ENCODE measurements at regions not wholly inside any gene's neighbourhood (a gene's known extent, or its start where the extent isn't known, plus 50 kb on each side); places are given as distances from the start of the nearest gene placed in this dataset.

DNA sequence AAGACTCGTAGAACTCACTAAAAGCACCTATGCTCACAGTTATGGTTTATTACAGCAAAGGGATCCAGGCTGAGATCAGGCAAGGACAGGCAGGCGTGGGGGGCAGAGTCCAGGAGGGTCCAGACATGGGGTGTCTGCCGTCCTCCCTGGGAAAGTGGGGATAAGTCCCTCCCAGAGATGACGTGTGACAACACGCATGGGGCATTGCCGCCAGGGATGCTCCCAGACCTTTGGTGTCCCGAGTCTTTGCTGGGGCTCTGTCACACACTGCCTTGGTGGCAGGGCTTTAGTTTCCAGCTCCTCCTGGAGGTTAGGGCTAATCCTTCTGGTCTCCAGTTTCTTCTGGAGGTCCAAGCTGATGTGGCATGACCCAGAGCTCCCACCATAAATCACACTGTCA is 226.7 kb downstream of the CTTN start:
- no peaks in the 10 kb centered on the region for H3K9me3 ChIP-seq
- no peak overlapping the region for H3K9ac ChIP-seq
- whole genome bisulfite sequencing (ENCODE audit: low lambda C conversion rate), result 41% methylated on average over 7 of the region's 7 CpGs
- no peaks in the 10 kb centered on the region for H3F3A ChIP-seq (replicated peaks; ENCODE audit: insufficient read depth)
- no peaks in the 10 kb centered on the region for H3K79me2 ChIP-seq (ENCODE audit: insufficient read depth)
- H3K4me1 ChIP-seq (ENCODE audit: control insufficient read depth in 1 of 2, insufficient read depth in 2 of 2, low read depth in 1 of 2, low read length in 1 of 2), result peaks cover 0 to 24% of the 10 kb centered on the region in 2 experiments; a peak in 1 of 4 replicates
- no peak overlapping the region; a peak in 1 of 4 replicates for H3K27ac ChIP-seq (ENCODE audit: low read depth in 2 of 2, low read length in 1 of 2)
- H4K20me1 ChIP-seq (ENCODE audit: insufficient read depth), result no peaks in the 10 kb centered on the region
- H3K27me3 ChIP-seq (ENCODE audit: insufficient read depth), result no peaks in the 10 kb centered on the region
- H3K4me2 ChIP-seq, result no peak overlapping the region
- TF ChIP-seq, protein P1, sequence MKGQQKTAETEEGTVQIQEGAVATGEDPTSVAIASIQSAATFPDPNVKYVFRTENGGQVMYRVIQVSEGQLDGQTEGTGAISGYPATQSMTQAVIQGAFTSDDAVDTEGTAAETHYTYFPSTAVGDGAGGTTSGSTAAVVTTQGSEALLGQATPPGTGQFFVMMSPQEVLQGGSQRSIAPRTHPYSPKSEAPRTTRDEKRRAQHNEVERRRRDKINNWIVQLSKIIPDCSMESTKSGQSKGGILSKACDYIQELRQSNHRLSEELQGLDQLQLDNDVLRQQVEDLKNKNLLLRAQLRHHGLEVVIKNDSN (IDR thresholded peaks at IDR 0.05; ENCODE audit: borderline replicate concordance, low read depth), result no peak
- TF ChIP-seq, protein P2, sequence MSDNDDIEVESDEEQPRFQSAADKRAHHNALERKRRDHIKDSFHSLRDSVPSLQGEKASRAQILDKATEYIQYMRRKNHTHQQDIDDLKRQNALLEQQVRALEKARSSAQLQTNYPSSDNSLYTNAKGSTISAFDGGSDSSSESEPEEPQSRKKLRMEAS (IDR thresholded peaks at IDR 0.05; ENCODE audit: low read depth), result no peak
- TF ChIP-seq GABPA (IDR thresholded peaks at IDR 0.05; ENCODE audit: low read depth), result no peak
- TF ChIP-seq GATA2 (CRISPR knock-in tag; IDR thresholded peaks at IDR 0.05), result no peak
- TF ChIP-seq, protein P3, sequence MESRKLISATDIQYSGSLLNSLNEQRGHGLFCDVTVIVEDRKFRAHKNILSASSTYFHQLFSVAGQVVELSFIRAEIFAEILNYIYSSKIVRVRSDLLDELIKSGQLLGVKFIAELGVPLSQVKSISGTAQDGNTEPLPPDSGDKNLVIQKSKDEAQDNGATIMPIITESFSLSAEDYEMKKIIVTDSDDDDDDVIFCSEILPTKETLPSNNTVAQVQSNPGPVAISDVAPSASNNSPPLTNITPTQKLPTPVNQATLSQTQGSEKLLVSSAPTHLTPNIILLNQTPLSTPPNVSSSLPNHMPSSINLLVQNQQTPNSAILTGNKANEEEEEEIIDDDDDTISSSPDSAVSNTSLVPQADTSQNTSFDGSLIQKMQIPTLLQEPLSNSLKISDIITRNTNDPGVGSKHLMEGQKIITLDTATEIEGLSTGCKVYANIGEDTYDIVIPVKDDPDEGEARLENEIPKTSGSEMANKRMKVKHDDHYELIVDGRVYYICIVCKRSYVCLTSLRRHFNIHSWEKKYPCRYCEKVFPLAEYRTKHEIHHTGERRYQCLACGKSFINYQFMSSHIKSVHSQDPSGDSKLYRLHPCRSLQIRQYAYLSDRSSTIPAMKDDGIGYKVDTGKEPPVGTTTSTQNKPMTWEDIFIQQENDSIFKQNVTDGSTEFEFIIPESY (IDR thresholded peaks at IDR 0.05; ENCODE audit: borderline replicate concordance, low read depth), result no peak
- no peak for TF ChIP-seq ELF1 (IDR thresholded peaks at IDR 0.05)
- TF ChIP-seq, protein P4, sequence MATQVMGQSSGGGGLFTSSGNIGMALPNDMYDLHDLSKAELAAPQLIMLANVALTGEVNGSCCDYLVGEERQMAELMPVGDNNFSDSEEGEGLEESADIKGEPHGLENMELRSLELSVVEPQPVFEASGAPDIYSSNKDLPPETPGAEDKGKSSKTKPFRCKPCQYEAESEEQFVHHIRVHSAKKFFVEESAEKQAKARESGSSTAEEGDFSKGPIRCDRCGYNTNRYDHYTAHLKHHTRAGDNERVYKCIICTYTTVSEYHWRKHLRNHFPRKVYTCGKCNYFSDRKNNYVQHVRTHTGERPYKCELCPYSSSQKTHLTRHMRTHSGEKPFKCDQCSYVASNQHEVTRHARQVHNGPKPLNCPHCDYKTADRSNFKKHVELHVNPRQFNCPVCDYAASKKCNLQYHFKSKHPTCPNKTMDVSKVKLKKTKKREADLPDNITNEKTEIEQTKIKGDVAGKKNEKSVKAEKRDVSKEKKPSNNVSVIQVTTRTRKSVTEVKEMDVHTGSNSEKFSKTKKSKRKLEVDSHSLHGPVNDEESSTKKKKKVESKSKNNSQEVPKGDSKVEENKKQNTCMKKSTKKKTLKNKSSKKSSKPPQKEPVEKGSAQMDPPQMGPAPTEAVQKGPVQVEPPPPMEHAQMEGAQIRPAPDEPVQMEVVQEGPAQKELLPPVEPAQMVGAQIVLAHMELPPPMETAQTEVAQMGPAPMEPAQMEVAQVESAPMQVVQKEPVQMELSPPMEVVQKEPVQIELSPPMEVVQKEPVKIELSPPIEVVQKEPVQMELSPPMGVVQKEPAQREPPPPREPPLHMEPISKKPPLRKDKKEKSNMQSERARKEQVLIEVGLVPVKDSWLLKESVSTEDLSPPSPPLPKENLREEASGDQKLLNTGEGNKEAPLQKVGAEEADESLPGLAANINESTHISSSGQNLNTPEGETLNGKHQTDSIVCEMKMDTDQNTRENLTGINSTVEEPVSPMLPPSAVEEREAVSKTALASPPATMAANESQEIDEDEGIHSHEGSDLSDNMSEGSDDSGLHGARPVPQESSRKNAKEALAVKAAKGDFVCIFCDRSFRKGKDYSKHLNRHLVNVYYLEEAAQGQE (IDR thresholded peaks at IDR 0.05; ENCODE audit: low read depth, low read length), result no peak
- no peak for TF ChIP-seq EP300 (IDR thresholded peaks at IDR 0.05; ENCODE audit: borderline replicate concordance in 1 of 2, low read depth in 1 of 2, low read length in 1 of 2)
- DNase-seq, result no peak
- no peaks in the 10 kb centered on the region for H3K9me2 ChIP-seq
- H3K36me3 ChIP-seq (replicated peaks in 1 of 2; ENCODE audit: control insufficient read depth in 1 of 2, insufficient read depth in 2 of 2, low read length in 1 of 2), result no peaks in the 10 kb centered on the region
- CTCF ChIA-PET, result interaction anchor here (1.1 kb wide), 1 partner anchor 14 kb away, joined by 6 read pairs; no protein-coding TSS in a partner anchor
- no peak overlapping the region for H3K4me3 ChIP-seq (ENCODE audit: low read depth in 2 of 2, low read length in 1 of 2)
- no peak overlapping the region for H2AFZ ChIP-seq (ENCODE audit: low read depth)
- POLR2A ChIA-PET, result no interaction called here

Measured in SK-N-SH (cell line).